NCI-H1436 treated with DMSO at 0.1 percent for 48 hours (cell line): ENCODE measurements at regions not wholly inside any gene's neighbourhood (a gene's known extent, or its start where the extent isn't known, plus 50 kb on each side); places are given as distances from the start of the nearest gene placed in this dataset.
"Not testable (repeated sequence)": the region's sequence is repeated elsewhere in the genome, so short reads cannot be mapped to it uniquely, and the experiment has no call there.

Experiments used
- DNase-seq: peaks from one replicate; lab custom pipeline; 2025; lab: John Stamatoyannopoulos, UW

GRCh38 chr6:44740566-44741120 is 353.1 kb downstream of the CDC5L start:
- DNase-seq = no peak

DNA sequence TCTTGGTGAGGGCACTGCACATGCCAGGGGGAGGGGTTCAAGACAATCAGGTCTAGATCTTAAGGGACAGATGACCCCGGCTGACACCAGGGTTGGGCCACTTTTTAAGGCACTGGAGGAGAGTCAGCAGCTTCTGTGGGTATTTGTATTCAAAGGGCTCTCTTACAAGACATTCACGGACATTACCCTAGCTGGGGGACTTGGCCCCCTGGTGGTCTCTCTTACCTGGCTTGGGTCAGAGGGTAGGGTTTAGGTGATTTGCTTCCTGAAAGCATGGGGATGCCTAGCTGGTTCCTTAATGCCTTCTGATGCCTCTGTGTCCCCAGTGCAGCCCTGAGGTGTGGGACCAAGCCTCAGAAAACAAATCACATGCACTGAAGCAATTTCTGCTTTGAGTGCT is 354.7 kb downstream of the CDC5L start:
- DNase-seq = no peak

- DNase-seq = no peak
Observed at GRCh38 chr6:44742828-44743372, 355.4 kb downstream of the CDC5L start.

DNA sequence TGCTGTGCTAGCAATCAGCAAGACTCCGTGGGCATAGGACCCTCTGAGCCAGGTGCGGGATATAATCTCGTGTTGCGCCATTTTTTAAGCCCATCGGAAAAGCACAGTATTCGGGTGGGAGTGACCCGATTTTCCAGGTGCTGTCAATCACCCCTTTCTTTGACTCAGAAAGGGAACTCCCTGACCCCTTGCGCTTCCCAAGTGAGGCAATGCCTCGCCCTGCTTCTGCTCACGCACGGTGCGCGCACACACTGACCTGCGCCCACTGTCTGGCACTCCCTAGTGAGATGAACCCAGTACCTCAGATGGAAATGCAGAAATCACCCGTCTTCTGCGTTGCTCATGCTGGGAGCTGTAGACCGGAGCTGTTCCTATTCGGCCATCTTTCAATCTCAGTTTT is 372.6 kb downstream of the CDC5L start:
- not testable (repeated sequence) for DNase-seq

GRCh38 chr6:44761046-44761445 is 373.5 kb downstream of the CDC5L start:
- DNase-seq = no peak

DNA sequence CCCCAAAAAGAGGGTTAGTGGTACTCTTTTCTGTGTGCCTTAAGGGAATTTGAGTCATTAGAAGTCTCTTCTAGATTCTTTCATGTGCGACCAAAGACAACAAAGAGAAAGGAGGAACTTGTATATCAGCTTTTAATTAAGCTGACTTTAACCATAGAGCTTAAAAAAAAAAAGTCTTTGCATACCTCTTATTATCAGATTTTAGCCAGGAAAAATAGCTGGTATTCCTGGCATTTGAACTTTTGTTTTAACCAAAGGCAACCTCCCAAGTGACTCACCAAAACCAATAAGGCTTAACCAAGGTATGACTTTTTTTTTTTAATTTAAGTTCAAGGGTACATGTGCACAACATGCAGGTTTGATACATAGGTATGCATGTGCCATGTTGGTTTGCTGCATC is 375.0 kb downstream of the CDC5L start:
- no peak for DNase-seq

GRCh38 chr6:44771647-44772415 is 384.3 kb downstream of the CDC5L start:
- no peak for DNase-seq

GRCh38 chr6:44772838-44773237 is 385.3 kb downstream of the CDC5L start:
- no peak for DNase-seq

DNA sequence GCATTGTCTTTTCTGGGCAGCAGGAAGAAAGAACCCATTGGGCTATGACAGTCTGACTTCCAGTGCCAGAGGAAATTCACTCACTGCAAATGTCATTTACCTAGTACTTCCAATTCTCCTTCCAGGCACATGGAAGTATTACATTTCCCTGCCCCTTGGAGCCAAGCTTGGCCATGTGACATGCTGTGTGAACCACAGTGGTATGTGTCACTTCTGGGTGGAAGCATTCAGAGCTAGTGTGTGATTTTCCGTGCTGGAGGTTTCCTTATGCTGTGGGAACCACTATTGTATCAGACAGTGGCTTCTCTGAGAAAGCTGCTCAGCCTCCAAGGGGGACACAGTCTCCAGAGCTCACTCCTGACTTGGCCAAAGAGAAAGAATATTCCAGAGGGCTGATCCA is 387.6 kb downstream of the CDC5L start:
- DNase-seq = no peak

DNA sequence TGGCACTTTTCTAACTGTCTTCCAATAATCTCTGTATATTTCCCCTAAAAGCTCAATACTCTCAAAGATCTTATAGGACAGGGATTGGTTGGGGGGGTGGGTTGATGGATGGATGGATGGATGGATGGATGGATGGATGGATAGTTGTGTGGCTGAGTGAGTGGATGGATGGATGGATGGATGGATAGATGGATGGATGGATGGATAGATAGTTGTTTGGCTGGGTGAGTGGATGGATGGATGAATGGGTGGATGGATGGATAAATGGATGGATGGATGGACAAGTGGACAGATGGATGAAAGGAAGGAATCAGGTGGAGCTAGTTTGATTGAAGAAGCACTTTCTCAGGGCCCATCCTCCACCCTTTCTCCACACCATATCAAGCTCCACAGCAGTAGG is 388.8 kb downstream of the CDC5L start:
- no peak for DNase-seq

- no peak for DNase-seq
Observed at GRCh38 chr6:44778513-44778912, 391.0 kb downstream of the CDC5L start.
